GM21423 (cell line): ENCODE measurements at regions not wholly inside any gene's neighbourhood (a gene's known extent, or its start where the extent isn't known, plus 50 kb on each side); places are given as distances from the start of the nearest gene placed in this dataset.

Experiments
- ATAC-seq: cut with Tn5 transposase; IDR thresholded peaks from one replicate; pipeline ENCODE4 v1.9.1; 2021; ENCODE audit warnings: mild to moderate bottlenecking, moderate library complexity; ENCODE audit not compliant: unreplicated experiment

GRCh38 chr10:105925045-105925785, 1239.3 kb downstream of the SORCS1 start:
- ATAC-seq, result no peak

- no peak for ATAC-seq
These were observed 1243.2 kb downstream of the SORCS1 start for GRCh38 chr10:105921348-105921747.

- no peak for ATAC-seq
These were observed 1250.1 kb downstream of the SORCS1 start for GRCh38 chr10:105914432-105914831.

- no peak for ATAC-seq
These were observed 1255.8 kb downstream of the SORCS1 start for GRCh38 chr10:105908701-105909100.

GRCh38 chr10:105885495-105885894, 1244.4 kb downstream of the SORCS3 start:
- no peak for ATAC-seq

GRCh38 chr10:105879401-105879800, 1238.3 kb downstream of the SORCS3 start:
- ATAC-seq, result no peak

GRCh38 chr10:105875050-105875449, 1234.0 kb downstream of the SORCS3 start:
- ATAC-seq, result no peak

GRCh38 chr10:105872665-105873064, 1231.6 kb downstream of the SORCS3 start:
- no peak for ATAC-seq

GRCh38 chr10:105868935-105869334, 1227.8 kb downstream of the SORCS3 start:
- no peak for ATAC-seq

- no peak for ATAC-seq
These were observed 1223.8 kb downstream of the SORCS3 start for GRCh38 chr10:105864854-105865253.

GRCh38 chr10:105857268-105858264, 1216.5 kb downstream of the SORCS3 start:
- no peak for ATAC-seq

GRCh38 chr10:105855791-105856190, 1214.7 kb downstream of the SORCS3 start:
- no peak for ATAC-seq

- no peak for ATAC-seq
These were observed 1203.8 kb downstream of the SORCS3 start for GRCh38 chr10:105844676-105845570.

GRCh38 chr10:105844241-105844640, 1203.2 kb downstream of the SORCS3 start:
- no peak for ATAC-seq

GRCh38 chr10:105843786-105844185, 1202.7 kb downstream of the SORCS3 start:
- ATAC-seq, result no peak

GRCh38 chr10:105840288-105840770, 1199.2 kb downstream of the SORCS3 start:
- ATAC-seq, result no peak

- ATAC-seq, result no peak
These were observed 1197.3 kb downstream of the SORCS3 start for GRCh38 chr10:105838392-105838791.

- peak; percentile 96 for ATAC-seq
These were observed 1196.9 kb downstream of the SORCS3 start for GRCh38 chr10:105837951-105838350.

GRCh38 chr10:105834261-105835059, 1193.4 kb downstream of the SORCS3 start:
- no peak for ATAC-seq

- no peak for ATAC-seq
These were observed 1186.0 kb downstream of the SORCS3 start for GRCh38 chr10:105827133-105827532.
